Ishikawa (cell line): ENCODE measurements at regions not wholly inside any gene's neighbourhood (a gene's known extent, or its start where the extent isn't known, plus 50 kb on each side); places are given as distances from the start of the nearest gene placed in this dataset.

Experiments used
- CEBPB ChIP-seq: IDR thresholded peaks from 2 replicates; pipeline ENCODE4 v1.6.1; 2012
- CREB1 ChIP-seq: IDR thresholded peaks from 2 replicates; pipeline ENCODE4 v1.6.1; 2012; ENCODE audit warnings: low read depth
- EGR1 ChIP-seq: IDR thresholded peaks from 2 replicates; pipeline ENCODE4 v1.6.1; 2012
- EP300 ChIP-seq: IDR thresholded peaks from 2 replicates; pipeline ENCODE4 v1.6.1; 2012; ENCODE audit warnings: borderline replicate concordance
- FOXM1 ChIP-seq: IDR thresholded peaks from 2 replicates; pipeline ENCODE4 v1.6.1; 2012; ENCODE audit warnings: low read depth, borderline replicate concordance
- NFIC ChIP-seq: IDR thresholded peaks from 2 replicates; pipeline ENCODE4 v1.6.1; 2012
- RAD21 ChIP-seq: IDR thresholded peaks from 2 replicates; pipeline ENCODE4 v1.6.1; 2012; ENCODE audit warnings: low read depth
- TAF1 ChIP-seq: IDR thresholded peaks from 2 replicates; pipeline ENCODE4 v1.6.1; 2012; ENCODE audit warnings: low read depth, mild to moderate bottlenecking
- TCF12 ChIP-seq: IDR thresholded peaks from 2 replicates; pipeline ENCODE4 v1.6.1; 2012; ENCODE audit warnings: low read depth
- TEAD4 ChIP-seq: IDR thresholded peaks from 2 replicates; pipeline ENCODE4 v1.6.1; 2012
- USF1 ChIP-seq: IDR thresholded peaks from 2 replicates; pipeline ENCODE4 v1.6.1; 2012
- YY1 ChIP-seq: IDR thresholded peaks from 2 replicates; pipeline ENCODE4 v1.6.1; 2012; ENCODE audit warnings: low read depth
- ZBTB7A ChIP-seq: IDR thresholded peaks from 2 replicates; pipeline ENCODE4 v1.6.1; 2012; ENCODE audit warnings: low read depth
- TF ChIP-seq, protein P1 (sequence below): IDR thresholded peaks from 2 replicates; pipeline ENCODE4 v1.6.1; 2012; ENCODE audit warnings: low read depth, mild to moderate bottlenecking
- TF ChIP-seq, protein P2 (sequence below): IDR thresholded peaks from 2 replicates; pipeline ENCODE4 v1.6.1; 2012

GRCh38 chr3:64891021-64891420 is 203.2 kb upstream of the ADAMTS9 start:
- no peak for TF ChIP-seq CREB1
- no peak for TF ChIP-seq ZBTB7A
- TF ChIP-seq CEBPB, result no peak
- TF ChIP-seq USF1, result no peak
- TF ChIP-seq FOXM1, result no peak

- no peak for TF ChIP-seq ZBTB7A
- no peak for TF ChIP-seq USF1
- no peak for TF ChIP-seq EGR1
- no peak for TF ChIP-seq TCF12
- TF ChIP-seq, protein P1, sequence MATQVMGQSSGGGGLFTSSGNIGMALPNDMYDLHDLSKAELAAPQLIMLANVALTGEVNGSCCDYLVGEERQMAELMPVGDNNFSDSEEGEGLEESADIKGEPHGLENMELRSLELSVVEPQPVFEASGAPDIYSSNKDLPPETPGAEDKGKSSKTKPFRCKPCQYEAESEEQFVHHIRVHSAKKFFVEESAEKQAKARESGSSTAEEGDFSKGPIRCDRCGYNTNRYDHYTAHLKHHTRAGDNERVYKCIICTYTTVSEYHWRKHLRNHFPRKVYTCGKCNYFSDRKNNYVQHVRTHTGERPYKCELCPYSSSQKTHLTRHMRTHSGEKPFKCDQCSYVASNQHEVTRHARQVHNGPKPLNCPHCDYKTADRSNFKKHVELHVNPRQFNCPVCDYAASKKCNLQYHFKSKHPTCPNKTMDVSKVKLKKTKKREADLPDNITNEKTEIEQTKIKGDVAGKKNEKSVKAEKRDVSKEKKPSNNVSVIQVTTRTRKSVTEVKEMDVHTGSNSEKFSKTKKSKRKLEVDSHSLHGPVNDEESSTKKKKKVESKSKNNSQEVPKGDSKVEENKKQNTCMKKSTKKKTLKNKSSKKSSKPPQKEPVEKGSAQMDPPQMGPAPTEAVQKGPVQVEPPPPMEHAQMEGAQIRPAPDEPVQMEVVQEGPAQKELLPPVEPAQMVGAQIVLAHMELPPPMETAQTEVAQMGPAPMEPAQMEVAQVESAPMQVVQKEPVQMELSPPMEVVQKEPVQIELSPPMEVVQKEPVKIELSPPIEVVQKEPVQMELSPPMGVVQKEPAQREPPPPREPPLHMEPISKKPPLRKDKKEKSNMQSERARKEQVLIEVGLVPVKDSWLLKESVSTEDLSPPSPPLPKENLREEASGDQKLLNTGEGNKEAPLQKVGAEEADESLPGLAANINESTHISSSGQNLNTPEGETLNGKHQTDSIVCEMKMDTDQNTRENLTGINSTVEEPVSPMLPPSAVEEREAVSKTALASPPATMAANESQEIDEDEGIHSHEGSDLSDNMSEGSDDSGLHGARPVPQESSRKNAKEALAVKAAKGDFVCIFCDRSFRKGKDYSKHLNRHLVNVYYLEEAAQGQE, result no peak
- no peak for TF ChIP-seq CREB1
- TF ChIP-seq CEBPB, result no peak
Measured at GRCh38 chr3:64890466-64890865, 202.7 kb upstream of the ADAMTS9 start.

DNA sequence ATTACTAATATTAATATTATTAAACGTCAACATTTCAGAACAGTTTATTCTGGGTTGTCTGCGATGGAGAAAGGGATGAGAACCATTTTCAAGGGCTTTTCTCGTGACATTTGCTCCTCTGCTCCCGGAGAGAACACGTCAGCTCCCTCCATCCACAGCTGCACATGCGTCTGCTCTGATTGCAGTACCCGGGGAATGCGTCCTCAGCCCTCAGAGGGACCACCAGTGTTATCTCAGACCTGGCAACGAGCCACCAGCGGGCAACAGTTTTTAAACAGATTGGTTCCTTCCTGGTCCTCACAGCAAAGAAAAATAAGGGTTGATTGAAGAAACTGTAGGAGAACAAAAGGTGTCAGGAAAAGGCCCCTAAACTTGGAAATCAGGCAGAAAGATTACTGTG is 202.2 kb upstream of the ADAMTS9 start:
- no peak for TF ChIP-seq ZBTB7A
- TF ChIP-seq CREB1, result no peak
- TF ChIP-seq USF1, result no peak
- TF ChIP-seq, protein P2, sequence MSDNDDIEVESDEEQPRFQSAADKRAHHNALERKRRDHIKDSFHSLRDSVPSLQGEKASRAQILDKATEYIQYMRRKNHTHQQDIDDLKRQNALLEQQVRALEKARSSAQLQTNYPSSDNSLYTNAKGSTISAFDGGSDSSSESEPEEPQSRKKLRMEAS, result no peak
- TF ChIP-seq FOXM1, result no peak
- TF ChIP-seq RAD21, result no peak
- TF ChIP-seq TEAD4, result no peak

- TF ChIP-seq, protein P1, result no peak
- TF ChIP-seq ZBTB7A, result no peak
- no peak for TF ChIP-seq NFIC
- TF ChIP-seq CEBPB, result no peak
- TF ChIP-seq USF1, result no peak
- no peak for TF ChIP-seq YY1
- no peak for TF ChIP-seq TCF12
- TF ChIP-seq TAF1, result no peak
- no peak for TF ChIP-seq CREB1
- TF ChIP-seq TEAD4, result no peak
- TF ChIP-seq EP300, result no peak
- no peak for TF ChIP-seq RAD21
- TF ChIP-seq EGR1, result no peak
- TF ChIP-seq, protein P2, result no peak
- TF ChIP-seq FOXM1, result no peak
Measured at GRCh38 chr3:64888840-64889392, 201.1 kb upstream of the ADAMTS9 start.

GRCh38 chr3:64888165-64888564 is 200.4 kb upstream of the ADAMTS9 start:
- no peak for TF ChIP-seq ZBTB7A
- TF ChIP-seq NFIC, result no peak
- no peak for TF ChIP-seq FOXM1
- TF ChIP-seq, protein P2, result no peak
- no peak for TF ChIP-seq RAD21
- no peak for TF ChIP-seq YY1
- TF ChIP-seq EP300, result no peak
- TF ChIP-seq, protein P1, result no peak
- TF ChIP-seq TAF1, result no peak
- no peak for TF ChIP-seq USF1
- no peak for TF ChIP-seq TCF12
- TF ChIP-seq CREB1, result no peak
- TF ChIP-seq EGR1, result no peak
- no peak for TF ChIP-seq TEAD4
- no peak for TF ChIP-seq CEBPB
